ENCODE measurements at regions not wholly inside any gene's neighbourhood (a gene's known extent, or its start where the extent isn't known, plus 50 kb on each side); places are given as distances from the start of the nearest gene placed in this dataset.
"Not testable (repeated sequence)": the region's sequence is repeated elsewhere in the genome, so short reads cannot be mapped to it uniquely, and the experiment has no call there.

DNA sequence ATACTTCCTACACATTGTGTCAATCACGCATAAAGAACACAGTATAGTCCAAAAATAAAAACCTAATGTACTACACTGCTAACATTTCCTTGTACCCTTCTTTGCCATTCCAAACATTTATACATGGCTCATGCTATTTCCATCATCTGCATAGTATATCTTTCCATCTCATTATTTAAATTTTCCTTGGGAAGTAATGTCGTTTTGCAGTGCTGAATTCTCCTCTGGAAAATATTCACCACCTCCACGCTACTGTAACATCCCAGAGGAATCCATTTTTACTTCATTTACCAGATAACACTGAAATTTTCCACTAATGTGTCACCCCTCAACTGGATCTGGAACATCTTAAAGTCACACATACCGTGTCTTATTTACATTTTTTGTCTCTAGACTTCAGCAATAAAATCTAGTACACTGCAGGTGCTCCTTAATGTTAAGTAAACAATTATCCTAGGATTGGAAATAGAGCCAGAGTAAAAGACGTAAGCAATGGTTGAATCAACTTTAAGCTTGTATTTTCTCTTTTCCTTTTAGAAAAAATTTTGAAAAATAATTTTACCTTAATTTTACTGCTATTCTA, 881.0 kb downstream of the AMY1C start:
- TF ChIP-seq, protein P1, sequence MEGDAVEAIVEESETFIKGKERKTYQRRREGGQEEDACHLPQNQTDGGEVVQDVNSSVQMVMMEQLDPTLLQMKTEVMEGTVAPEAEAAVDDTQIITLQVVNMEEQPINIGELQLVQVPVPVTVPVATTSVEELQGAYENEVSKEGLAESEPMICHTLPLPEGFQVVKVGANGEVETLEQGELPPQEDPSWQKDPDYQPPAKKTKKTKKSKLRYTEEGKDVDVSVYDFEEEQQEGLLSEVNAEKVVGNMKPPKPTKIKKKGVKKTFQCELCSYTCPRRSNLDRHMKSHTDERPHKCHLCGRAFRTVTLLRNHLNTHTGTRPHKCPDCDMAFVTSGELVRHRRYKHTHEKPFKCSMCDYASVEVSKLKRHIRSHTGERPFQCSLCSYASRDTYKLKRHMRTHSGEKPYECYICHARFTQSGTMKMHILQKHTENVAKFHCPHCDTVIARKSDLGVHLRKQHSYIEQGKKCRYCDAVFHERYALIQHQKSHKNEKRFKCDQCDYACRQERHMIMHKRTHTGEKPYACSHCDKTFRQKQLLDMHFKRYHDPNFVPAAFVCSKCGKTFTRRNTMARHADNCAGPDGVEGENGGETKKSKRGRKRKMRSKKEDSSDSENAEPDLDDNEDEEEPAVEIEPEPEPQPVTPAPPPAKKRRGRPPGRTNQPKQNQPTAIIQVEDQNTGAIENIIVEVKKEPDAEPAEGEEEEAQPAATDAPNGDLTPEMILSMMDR (IDR thresholded peaks at IDR 0.05; ENCODE audit: low read length, missing control alignments), result no peak
- no peak overlapping the region for H3K4me3 ChIP-seq (replicated peaks; ENCODE audit: low read depth, low read length)

DNA sequence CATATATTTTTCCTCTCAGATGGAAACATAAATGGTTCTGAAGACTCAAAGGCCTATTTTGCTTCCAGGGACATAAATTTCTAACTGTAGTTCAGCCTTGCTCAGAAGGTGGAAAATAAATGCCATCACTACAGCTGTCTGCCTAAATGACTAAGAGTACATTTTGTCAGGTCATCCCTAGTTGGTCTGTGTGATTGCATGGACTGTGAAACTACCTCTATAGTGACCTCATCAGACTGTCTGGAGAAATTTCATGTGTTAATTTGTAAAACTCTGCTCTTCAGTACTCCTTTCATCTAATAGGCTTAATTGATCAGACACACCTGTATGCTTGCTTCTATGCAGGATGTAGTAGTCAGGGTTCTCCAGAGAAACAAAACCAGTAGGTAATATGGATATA, 886.9 kb downstream of the AMY1C start:
- no peak for DNase-seq (ENCODE audit: low read depth)
- TF ChIP-seq, protein P1 (IDR thresholded peaks at IDR 0.05; ENCODE audit: low read length, missing control alignments), result no peak
- no peak overlapping the region for H3K4me3 ChIP-seq (replicated peaks; ENCODE audit: low read depth, low read length)

More for the DNA sequence above, 881.0 kb downstream of the AMY1C start:
- DNase-seq (ENCODE audit: low read depth), result no peak

DNA sequence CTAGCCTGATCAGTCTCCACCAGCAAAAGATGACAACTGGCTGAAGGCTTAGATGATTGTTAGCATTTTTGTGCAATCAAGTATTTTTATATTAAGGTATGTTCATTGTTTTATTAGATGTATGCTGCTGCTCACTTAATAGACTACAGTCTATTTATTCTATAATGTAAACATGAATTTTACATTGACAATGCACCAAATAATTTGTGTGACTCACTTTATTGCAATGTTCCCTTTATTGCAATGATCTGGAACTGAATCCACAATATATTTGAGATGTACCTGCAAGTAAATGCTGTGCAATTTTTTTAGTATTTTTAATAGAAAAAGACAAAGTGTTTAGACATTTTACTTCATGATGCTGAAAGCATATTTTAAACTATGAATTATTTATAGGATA, 896.5 kb downstream of the AMY1C start:
- DNase-seq (ENCODE audit: low read depth), result no peak
- no peak overlapping the region for H3K4me3 ChIP-seq (replicated peaks; ENCODE audit: low read depth, low read length)
- TF ChIP-seq, protein P1 (IDR thresholded peaks at IDR 0.05; ENCODE audit: low read length, missing control alignments), result no peak

DNA sequence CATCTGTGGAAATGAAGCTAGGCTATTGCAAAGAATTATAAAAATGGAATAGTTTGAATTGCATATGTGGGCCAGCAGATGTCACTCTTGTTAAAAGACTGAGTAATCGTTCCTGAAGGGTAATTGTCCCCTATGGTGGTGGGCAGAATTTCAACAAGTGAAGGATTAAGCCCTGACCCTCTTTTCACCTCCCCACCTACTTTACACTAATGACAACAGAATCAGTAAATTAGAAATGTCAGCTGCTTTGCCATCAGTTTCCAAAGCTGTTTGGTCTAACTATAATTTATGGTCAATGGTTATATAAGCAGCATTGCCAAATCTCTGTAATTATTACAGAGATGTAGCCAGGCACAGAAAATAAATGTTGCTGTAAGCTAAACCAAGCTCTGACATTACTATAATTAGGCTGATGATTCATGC, 898.6 kb downstream of the AMY1C start:
- no peak overlapping the region for H3K4me3 ChIP-seq (replicated peaks; ENCODE audit: low read depth, low read length)
- TF ChIP-seq, protein P1 (IDR thresholded peaks at IDR 0.05; ENCODE audit: low read length, missing control alignments), result peak; percentile 26
- DNase-seq (ENCODE audit: low read depth), result peak; percentile 2

DNA sequence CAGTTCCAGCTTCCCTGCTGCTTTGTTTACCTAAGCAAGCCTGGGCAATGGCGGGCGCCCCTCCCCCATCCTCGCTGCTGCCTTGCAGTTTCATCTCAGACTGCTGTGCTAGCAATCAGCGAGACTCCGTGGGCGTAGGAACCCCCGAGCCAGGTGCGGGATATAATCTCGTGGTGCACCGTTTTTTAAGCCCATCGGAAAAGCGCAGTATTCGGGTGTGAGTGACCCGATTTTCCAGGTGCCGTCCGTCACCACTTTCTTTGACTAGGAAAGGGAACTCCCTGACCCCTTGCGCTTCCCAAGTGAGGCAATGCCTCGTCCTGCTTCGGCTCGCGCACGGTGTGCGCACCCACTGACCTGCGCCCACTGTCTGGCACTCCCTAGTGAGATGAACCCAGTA, 914.7 kb downstream of the AMY1C start:
- DNase-seq (ENCODE audit: low read depth); H3K4me3 ChIP-seq (replicated peaks; ENCODE audit: low read depth, low read length): not testable (repeated sequence)

DNA sequence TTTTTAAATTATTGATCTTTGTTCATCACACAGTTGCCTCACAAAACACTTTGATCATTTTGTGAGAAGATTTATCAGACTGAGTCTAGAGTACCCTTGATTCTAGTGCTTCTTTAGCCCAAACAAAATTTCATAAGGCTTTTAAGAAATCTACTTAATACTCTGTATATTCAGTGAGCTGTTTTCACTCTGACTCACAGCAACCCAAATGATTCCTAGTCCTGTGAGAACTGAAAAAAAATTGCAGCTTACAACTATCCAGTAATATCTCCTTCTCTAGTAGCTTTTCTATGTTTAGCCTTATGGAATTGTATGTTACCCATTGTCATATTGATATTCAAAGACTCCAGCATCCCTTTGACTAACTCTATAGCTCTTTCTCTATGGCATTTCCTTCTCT, 915.6 kb downstream of the AMY1C start:
- H3K4me3 ChIP-seq (replicated peaks; ENCODE audit: low read depth, low read length), result no peak overlapping the region
- DNase-seq (ENCODE audit: low read depth), result no peak
- TF ChIP-seq, protein P1 (IDR thresholded peaks at IDR 0.05; ENCODE audit: low read length, missing control alignments), result no peak

DNA sequence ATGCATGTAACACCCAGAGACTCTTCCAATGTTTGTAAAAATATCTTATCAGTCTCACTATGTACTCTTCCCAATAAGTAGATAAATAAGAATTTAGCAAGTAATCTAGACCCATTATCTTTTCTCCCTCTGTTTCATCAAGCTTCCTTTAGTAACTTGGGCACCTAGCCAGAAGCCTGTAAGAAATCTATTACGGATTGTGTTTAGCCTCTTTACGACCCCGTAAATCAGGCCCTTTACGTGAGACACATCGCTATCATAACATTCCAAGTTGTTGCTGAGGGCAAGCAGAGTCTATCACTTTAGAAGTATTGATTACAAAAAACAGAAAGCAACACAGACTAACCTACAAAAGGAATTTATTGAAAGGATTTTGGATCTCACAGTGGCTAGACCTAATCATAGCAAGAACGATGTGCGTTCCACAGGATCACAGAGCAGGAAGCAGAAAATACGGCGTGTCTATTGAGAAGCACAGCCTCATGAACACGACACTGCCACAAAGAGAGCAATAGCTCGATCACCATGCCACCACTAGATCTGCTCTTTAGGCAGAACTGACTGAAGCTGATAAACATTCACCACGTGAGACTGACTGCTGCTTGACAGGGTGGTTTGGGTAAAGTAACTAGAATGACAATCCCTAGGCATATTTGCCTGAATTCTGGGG, 922.1 kb downstream of the AMY1C start:
- DNase-seq (ENCODE audit: low read depth), result no peak
- no peak overlapping the region for H3K4me3 ChIP-seq (replicated peaks; ENCODE audit: low read depth, low read length)
- TF ChIP-seq, protein P1 (IDR thresholded peaks at IDR 0.05; ENCODE audit: low read length, missing control alignments), result no peak
